ENCODE measurements at regions not wholly inside any gene's neighbourhood (a gene's known extent, or its start where the extent isn't known, plus 50 kb on each side); places are given as distances from the start of the nearest gene placed in this dataset.

GRCh38 chr14:98935921-98936320 lies 336.1 kb downstream of the BCL11B start:
- TF ChIP-seq CTCF (IDR thresholded peaks at IDR 0.05; ENCODE audit: low read depth, low read length) (no peak), POLR2A (IDR thresholded peaks at IDR 0.05; ENCODE audit: extremely low read depth, insufficient read length) (no peak), MAX (IDR thresholded peaks at IDR 0.05; ENCODE audit: low read depth, low read length) (no peak), MYC (IDR thresholded peaks at IDR 0.05; ENCODE audit: low read depth, low read length) (no peak)

All from NB4 (cell line).